Spinal cord (tissue), 9 donors: ENCODE measurements at regions not wholly inside any gene's neighbourhood (a gene's known extent, or its start where the extent isn't known, plus 50 kb on each side); places are given as distances from the start of the nearest gene placed in this dataset.

ENCODE experiments used
- DNase-seq, 6 donors: peaks; one replicate each; pipeline versions ENCODE4 v3.0.0 to v3.0.0-alpha.2; 2013 to 2015; ENCODE audit warnings: low spot score in 6 of 6, low read depth in 4 of 6
- H3K27ac ChIP-seq: one replicate; pipeline ENCODE4 v1.5.1; 2013; ENCODE audit warnings: low read depth, low read length, control low read depth
- H3K27me3 ChIP-seq: one replicate; pipeline ENCODE4 v1.6.1; 2013; ENCODE audit warnings: low read length; ENCODE audit not compliant: control insufficient read depth, insufficient read depth
- H3K36me3 ChIP-seq: one replicate; pipeline ENCODE4 v1.6.1; 2013; ENCODE audit warnings: low read length; ENCODE audit not compliant: control insufficient read depth, insufficient read depth
- H3K4me1 ChIP-seq: one replicate; pipeline ENCODE4 v1.6.1; 2013; ENCODE audit warnings: low read length; ENCODE audit not compliant: control insufficient read depth, insufficient read depth
- H3K4me3 ChIP-seq: one replicate; pipeline ENCODE4 v1.5.1; 2013; ENCODE audit warnings: low read depth, low read length, control low read depth
- H3K9me3 ChIP-seq: one replicate; pipeline ENCODE4 v1.6.1; 2013; ENCODE audit warnings: low read length; ENCODE audit not compliant: control insufficient read depth, insufficient read depth
- WGBS: methylation state at CpG from one replicate; pipeline ENCODE4 v1.1.5; 2013; ENCODE audit warnings: missing lambda C conversion rate; ENCODE audit not compliant: insufficient coverage; 5-methylcytosine and 5-hydroxymethylcytosine counted together
- donor health status: healthy.

GRCh38 chr3:26437678-26438077 is 184.9 kb upstream of the LRRC3B start:
- Histone ChIP-seq H3K4me3 (no peak overlapping the region), H3K4me1 (no peaks in the 10 kb centered on the region), H3K27me3 (no peaks in the 10 kb centered on the region), H3K36me3 (no peaks in the 10 kb centered on the region), H3K9me3 (no peaks in the 10 kb centered on the region), H3K27ac (no peak overlapping the region)
- 86% methylated on average over 4 of the region's 4 CpGs for WGBS
- no peak for DNase-seq

DNA sequence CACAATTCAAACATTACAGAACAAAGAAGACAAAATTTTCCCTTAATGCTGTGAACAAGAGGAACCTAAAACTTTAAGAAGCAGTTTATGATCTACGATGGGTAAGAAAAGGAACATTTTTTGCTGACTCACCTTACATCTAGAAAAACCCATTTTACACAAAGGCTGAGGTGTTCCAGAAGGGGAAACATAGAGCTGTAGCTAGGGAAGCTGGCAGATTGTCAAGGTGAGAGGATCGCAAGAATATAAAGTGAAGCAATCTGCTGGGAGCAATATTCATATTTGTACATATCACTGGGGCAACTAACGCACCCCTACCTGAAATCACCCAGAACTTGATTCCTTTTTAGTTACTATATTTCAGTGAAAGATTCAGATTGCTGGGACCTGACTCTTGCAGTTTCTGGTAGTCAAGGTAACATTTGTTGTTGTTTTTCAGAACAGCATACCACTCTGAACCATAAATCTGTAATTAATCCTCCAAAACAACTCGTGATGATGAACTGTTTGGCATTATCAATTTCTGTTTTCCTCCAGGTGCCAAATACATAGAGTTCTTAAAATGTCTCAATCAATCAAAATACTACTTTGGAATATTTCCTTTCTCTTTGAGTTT is 184.1 kb upstream of the LRRC3B start:
- WGBS = 40% methylated on average over 1 of the region's 4 CpGs
- DNase-seq = no peak
- Histone ChIP-seq H3K27me3 (no peaks in the 10 kb centered on the region), H3K9me3 (no peaks in the 10 kb centered on the region), H3K27ac (no peak overlapping the region), H3K4me3 (no peak overlapping the region), H3K4me1 (no peaks in the 10 kb centered on the region), H3K36me3 (no peaks in the 10 kb centered on the region)

GRCh38 chr3:26438981-26439884 is 183.3 kb upstream of the LRRC3B start:
- DNase-seq = no peak
- Histone ChIP-seq H3K27ac (no peak overlapping the region), H3K27me3 (no peaks in the 10 kb centered on the region), H3K36me3 (no peaks in the 10 kb centered on the region), H3K4me1 (no peaks in the 10 kb centered on the region), H3K4me3 (no peak overlapping the region), H3K9me3 (no peaks in the 10 kb centered on the region)
- 100% methylated on average over 1 of the region's 6 CpGs for WGBS

DNA sequence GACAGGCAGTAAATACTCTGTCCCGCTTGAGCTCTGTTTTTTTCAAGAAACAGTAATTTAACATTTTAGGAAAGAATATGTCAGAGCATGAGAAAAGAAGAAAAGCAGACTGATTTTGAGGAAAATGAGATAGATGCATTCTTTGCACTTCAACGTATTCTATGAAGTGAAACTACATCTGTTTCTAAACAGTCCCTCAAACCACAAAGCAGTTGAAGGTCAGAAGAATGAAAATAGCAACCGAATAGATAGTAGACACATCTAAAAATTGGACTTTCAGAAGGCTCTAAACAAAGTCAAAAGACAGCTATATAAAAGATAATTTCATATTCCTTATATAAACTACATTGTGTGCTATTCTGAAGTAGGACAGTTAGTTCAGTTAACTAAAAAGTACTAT is 172.6 kb upstream of the LRRC3B start:
- no peak overlapping the region for H3K4me3 ChIP-seq
- no peaks in the 10 kb centered on the region for H3K27me3 ChIP-seq
- H3K36me3 ChIP-seq = no peaks in the 10 kb centered on the region
- no peaks in the 10 kb centered on the region for H3K9me3 ChIP-seq
- H3K4me1 ChIP-seq = no peaks in the 10 kb centered on the region
- no peak for DNase-seq
- H3K27ac ChIP-seq = no peak overlapping the region
- no CpG with 5 or more reads among the region's 3 CpGs for WGBS

DNA sequence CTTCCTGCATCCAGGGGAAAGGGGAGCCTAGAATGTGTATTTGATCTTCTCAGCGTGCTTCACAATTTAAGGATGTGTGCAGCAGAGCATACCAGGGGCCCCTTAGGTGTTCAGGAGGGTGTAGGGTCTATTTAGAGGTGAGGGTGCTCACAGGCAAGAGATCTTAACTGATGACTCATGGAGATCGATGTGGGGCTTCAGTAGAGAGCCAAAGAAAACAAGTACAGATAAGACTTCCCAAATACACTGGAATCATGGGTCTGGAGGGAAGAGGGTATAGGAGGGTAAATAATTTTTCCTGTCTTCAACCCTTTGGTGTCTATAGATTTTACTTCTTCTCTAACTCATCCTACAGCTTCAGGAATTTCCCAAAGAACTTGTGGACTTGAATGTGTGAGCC is 170.2 kb upstream of the LRRC3B start:
- H3K4me1 ChIP-seq = no peaks in the 10 kb centered on the region
- H3K4me3 ChIP-seq = no peak overlapping the region
- H3K36me3 ChIP-seq = no peaks in the 10 kb centered on the region
- no peak overlapping the region for H3K27ac ChIP-seq
- H3K27me3 ChIP-seq = no peaks in the 10 kb centered on the region
- H3K9me3 ChIP-seq = no peaks in the 10 kb centered on the region
- DNase-seq = no peak
- 25% methylated on average over 1 of the region's 2 CpGs for WGBS

GRCh38 chr3:26460985-26461384 is 161.6 kb upstream of the LRRC3B start:
- H3K27ac ChIP-seq = no peak overlapping the region
- no peaks in the 10 kb centered on the region for H3K36me3 ChIP-seq
- no peaks in the 10 kb centered on the region for H3K4me1 ChIP-seq
- WGBS = 100% methylated on average over 1 of the region's 3 CpGs
- peaks cover 2% of the 10 kb centered on the region for H3K9me3 ChIP-seq
- DNase-seq = peak in 2 of 6 donors; percentile 37 to 53
- H3K4me3 ChIP-seq = no peak overlapping the region
- no peaks in the 10 kb centered on the region for H3K27me3 ChIP-seq

- no CpG with 5 or more reads among the region's 6 CpGs for WGBS
- H3K4me1 ChIP-seq = no peaks in the 10 kb centered on the region
- H3K9me3 ChIP-seq = no peaks in the 10 kb centered on the region
Observed at GRCh38 chr3:26472345-26472744, 150.2 kb upstream of the LRRC3B start.

DNA sequence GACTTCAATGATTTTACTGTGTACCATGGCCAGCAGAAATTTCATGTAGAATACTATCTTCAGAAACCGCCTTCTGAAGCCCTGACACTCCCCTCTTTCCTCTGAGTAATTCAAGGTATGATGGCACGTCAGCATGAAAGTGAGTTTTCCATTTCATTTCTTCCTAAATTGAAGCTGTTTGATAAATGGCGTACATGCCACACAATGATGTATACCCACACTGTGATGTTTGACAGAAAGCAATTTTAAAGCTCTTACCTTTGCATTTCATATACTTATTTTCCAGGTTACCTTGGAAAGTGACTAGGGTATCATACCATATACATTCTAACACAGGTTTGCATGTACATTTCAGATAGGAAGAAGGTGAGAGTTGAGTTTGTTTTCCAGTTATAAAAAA is 147.9 kb upstream of the LRRC3B start:
- DNase-seq = no peak
- H3K27me3 ChIP-seq = no peaks in the 10 kb centered on the region
- H3K4me3 ChIP-seq = no peak overlapping the region
- no peak overlapping the region for H3K27ac ChIP-seq
- no peaks in the 10 kb centered on the region for H3K4me1 ChIP-seq
- no peaks in the 10 kb centered on the region for H3K36me3 ChIP-seq
- whole genome bisulfite sequencing = 83% methylated on average over 2 of the region's 3 CpGs
- no peaks in the 10 kb centered on the region for H3K9me3 ChIP-seq

More at GRCh38 chr3:26472345-26472744, 150.2 kb upstream of the LRRC3B start:
- H3K36me3 ChIP-seq = no peaks in the 10 kb centered on the region
- H3K4me3 ChIP-seq = no peak overlapping the region
- H3K27me3 ChIP-seq = no peaks in the 10 kb centered on the region
- H3K27ac ChIP-seq = no peak overlapping the region
- no peak for DNase-seq

DNA sequence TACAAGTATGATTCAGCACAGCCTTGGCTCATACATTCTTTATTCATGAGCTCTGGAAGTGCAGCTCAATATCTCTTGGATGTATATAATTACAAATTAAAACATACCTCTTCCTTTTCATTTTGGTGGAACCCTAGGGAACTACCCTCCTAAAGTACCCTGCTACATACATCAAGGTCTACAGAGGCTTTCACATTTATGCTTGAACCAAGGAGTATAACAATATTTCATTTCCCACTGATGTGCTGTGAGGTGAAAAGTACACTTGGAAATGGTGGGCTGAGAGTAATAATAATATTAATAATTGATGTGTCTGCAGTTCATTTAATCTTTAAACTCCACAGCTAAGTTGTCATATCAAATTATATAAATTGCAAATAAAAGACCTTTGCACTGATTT is 142.2 kb upstream of the LRRC3B start:
- no peaks in the 10 kb centered on the region for H3K9me3 ChIP-seq
- H3K4me3 ChIP-seq = no peak overlapping the region
- no peaks in the 10 kb centered on the region for H3K27me3 ChIP-seq
- no peaks in the 10 kb centered on the region for H3K36me3 ChIP-seq
- no peaks in the 10 kb centered on the region for H3K4me1 ChIP-seq
- no peak for DNase-seq
- no peak overlapping the region for H3K27ac ChIP-seq

- no peaks in the 10 kb centered on the region for H3K36me3 ChIP-seq
- no peak overlapping the region for H3K4me3 ChIP-seq
- DNase-seq = no peak
- no peak overlapping the region for H3K27ac ChIP-seq
- no peaks in the 10 kb centered on the region for H3K9me3 ChIP-seq
- no peaks in the 10 kb centered on the region for H3K27me3 ChIP-seq
- H3K4me1 ChIP-seq = no peaks in the 10 kb centered on the region
- 59% methylated on average over 3 of the region's 4 CpGs for WGBS
Observed at GRCh38 chr3:26484140-26484539, 138.4 kb upstream of the LRRC3B start.
